TTC549 (cell line): ENCODE measurements at regions not wholly inside any gene's neighbourhood (a gene's known extent, or its start where the extent isn't known, plus 50 kb on each side); places are given as distances from the start of the nearest gene placed in this dataset.

Source experiments
- FAIRE-seq: peaks from 2 replicates; lab custom pipeline; 2012; peaks lifted over from hg19 to GRCh38; lab: Jason Lieb, UNC

- FAIRE-seq, result no peak
Measured at GRCh38 chr2:221361633-221362032, 210.5 kb downstream of the EPHA4 start.

- no peak for FAIRE-seq
Measured at GRCh38 chr2:221364672-221365071, 207.4 kb downstream of the EPHA4 start.
